Spinal cord (tissue), 9 donors: ENCODE measurements at regions not wholly inside any gene's neighbourhood (a gene's known extent, or its start where the extent isn't known, plus 50 kb on each side); places are given as distances from the start of the nearest gene placed in this dataset.
"Not testable (repeated sequence)": the region's sequence is repeated elsewhere in the genome, so short reads cannot be mapped to it uniquely, and the experiment has no call there.

Source experiments
- DNase-seq, 6 donors: peaks; one replicate each; pipeline versions ENCODE4 v3.0.0 to v3.0.0-alpha.2; 2013 to 2015; ENCODE audit warnings: low spot score in 6 of 6, low read depth in 4 of 6
- H3K27ac ChIP-seq: one replicate; pipeline ENCODE4 v1.5.1; 2013; ENCODE audit warnings: low read depth, low read length, control low read depth
- H3K27me3 ChIP-seq: one replicate; pipeline ENCODE4 v1.6.1; 2013; ENCODE audit warnings: low read length; ENCODE audit not compliant: control insufficient read depth, insufficient read depth
- H3K36me3 ChIP-seq: one replicate; pipeline ENCODE4 v1.6.1; 2013; ENCODE audit warnings: low read length; ENCODE audit not compliant: control insufficient read depth, insufficient read depth
- H3K4me1 ChIP-seq: one replicate; pipeline ENCODE4 v1.6.1; 2013; ENCODE audit warnings: low read length; ENCODE audit not compliant: control insufficient read depth, insufficient read depth
- H3K4me3 ChIP-seq: one replicate; pipeline ENCODE4 v1.5.1; 2013; ENCODE audit warnings: low read depth, low read length, control low read depth
- H3K9me3 ChIP-seq: one replicate; pipeline ENCODE4 v1.6.1; 2013; ENCODE audit warnings: low read length; ENCODE audit not compliant: control insufficient read depth, insufficient read depth
- WGBS: methylation state at CpG from one replicate; pipeline ENCODE4 v1.1.5; 2013; ENCODE audit warnings: missing lambda C conversion rate; ENCODE audit not compliant: insufficient coverage; 5-methylcytosine and 5-hydroxymethylcytosine counted together
- donor health status: healthy.

GRCh38 chr20:28562510-28562898, 2695.0 kb upstream of the DEFB115 start:
- peaks cover 6% of the 10 kb centered on the region for H3K9me3 ChIP-seq
- DNase-seq, result no peak
- H3K4me3 ChIP-seq, result no peak overlapping the region
- H3K36me3 ChIP-seq, result peaks cover 8% of the 10 kb centered on the region
- 55% methylated on average over 5 of the region's 6 CpGs for WGBS
- H3K27me3 ChIP-seq, result no peaks in the 10 kb centered on the region
- H3K4me1 ChIP-seq, result no peaks in the 10 kb centered on the region
- H3K27ac ChIP-seq, result no peak overlapping the region

DNA sequence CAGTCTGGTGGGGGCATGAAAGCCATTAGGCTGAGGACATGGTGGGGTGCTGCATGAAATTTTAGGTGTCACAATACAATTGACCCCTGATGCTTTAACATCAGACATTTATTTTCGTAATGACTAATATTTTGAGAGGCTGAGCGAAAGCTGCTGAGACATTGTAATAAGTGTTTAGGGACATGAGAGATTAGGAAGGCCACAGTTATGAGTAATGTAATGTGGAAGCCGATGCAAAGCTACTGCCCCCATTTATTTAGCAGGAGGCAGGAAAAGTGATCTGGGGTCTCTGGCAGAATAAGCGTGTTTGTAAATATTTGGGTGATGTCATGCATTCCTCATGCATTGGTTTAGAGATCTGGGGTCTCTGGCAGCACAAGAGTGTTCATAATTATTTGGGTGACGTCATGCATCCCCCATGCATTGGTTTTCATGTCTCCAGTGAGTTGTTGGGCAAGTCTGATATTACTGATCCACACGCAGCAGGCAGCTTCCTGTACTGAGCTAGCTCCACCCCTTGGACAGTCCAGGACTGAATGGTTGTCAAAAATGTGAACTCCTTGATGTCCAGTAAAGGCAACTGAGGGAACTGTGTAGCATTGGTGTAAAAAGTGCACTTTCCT, 2694.5 kb upstream of the DEFB115 start:
- DNase-seq, H3K4me1 ChIP-seq, H3K9me3 ChIP-seq, H3K27me3 ChIP-seq, H3K27ac ChIP-seq, H3K4me3 ChIP-seq, H3K36me3 ChIP-seq: not testable (repeated sequence)
- 63% methylated on average over 6 of the region's 6 CpGs for WGBS

- not testable (repeated sequence) for H3K4me3 ChIP-seq, DNase-seq, H3K27ac ChIP-seq, H3K4me1 ChIP-seq, H3K9me3 ChIP-seq, H3K36me3 ChIP-seq, H3K27me3 ChIP-seq
- WGBS, result 55% methylated on average over 4 of the region's 4 CpGs
These were observed 2693.4 kb upstream of the DEFB115 start for GRCh38 chr20:28564024-28564423.

DNA sequence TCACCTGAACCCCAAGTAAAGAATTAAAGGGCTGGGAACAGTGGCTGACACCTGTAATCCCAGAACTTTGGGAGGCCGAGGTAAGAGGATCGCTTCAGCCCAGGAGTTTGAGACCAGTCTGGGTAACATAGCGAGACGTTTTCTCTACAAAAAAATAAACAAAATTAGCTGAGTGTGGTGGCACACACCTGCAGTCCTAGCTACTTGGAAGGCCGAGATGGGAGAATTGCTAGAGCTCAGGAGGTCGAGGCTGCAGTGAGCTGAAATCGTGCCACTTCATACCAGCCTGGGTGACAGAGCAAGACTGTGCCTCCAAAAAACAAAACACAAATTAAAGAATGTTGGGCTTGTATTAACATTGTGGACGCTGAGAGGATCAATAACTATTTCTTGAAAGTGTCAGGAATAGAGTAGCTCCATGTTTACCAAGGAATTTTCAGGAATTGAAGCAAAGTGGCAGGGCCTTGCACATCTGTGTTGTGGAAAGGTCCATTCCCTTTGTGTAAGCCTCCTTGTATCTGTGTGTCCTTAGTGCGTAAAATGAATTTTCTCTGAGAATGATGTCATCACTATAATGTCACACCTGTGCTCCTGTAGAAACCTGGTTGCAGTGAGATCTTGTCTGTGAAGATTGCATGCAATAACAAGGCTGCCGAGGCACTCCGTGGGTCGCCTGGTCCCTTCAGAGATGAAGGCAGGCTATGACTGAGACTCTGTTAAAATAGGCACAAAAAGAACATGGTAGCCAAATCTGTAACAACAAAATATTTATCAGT, 2692.6 kb upstream of the DEFB115 start:
- H3K9me3 ChIP-seq, H3K27me3 ChIP-seq, H3K36me3 ChIP-seq, H3K4me3 ChIP-seq, H3K4me1 ChIP-seq, H3K27ac ChIP-seq, DNase-seq: not testable (repeated sequence)
- 59% methylated on average over 9 of the region's 12 CpGs for WGBS

GRCh38 chr20:28575991-28576390, 2681.5 kb upstream of the DEFB115 start:
- not testable (repeated sequence) for DNase-seq, H3K36me3 ChIP-seq, H3K4me3 ChIP-seq, H3K27me3 ChIP-seq, H3K9me3 ChIP-seq, H3K27ac ChIP-seq, H3K4me1 ChIP-seq
- WGBS, result no CpG with 5 or more reads among the region's 3 CpGs

DNA sequence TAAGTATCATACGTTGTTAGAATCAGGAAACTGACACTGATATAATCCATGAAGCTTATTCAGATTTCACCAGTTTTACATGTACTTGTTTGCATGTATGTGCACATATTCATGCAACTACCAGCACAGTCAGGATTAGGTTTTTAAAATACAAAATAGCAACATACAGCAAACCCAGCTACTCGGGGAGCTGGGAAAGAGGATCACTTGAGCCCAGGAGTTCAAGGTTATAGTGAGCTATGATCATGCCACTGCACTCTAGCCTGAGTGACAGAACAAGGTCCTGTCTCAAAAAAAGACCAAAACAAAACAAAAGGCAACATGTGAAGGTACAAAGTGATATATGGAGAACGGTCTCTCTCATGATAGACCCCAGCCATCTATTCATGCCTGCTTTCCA, 2665.8 kb upstream of the DEFB115 start:
- not testable (repeated sequence) for DNase-seq, H3K4me1 ChIP-seq, H3K4me3 ChIP-seq, H3K27ac ChIP-seq, H3K27me3 ChIP-seq, H3K36me3 ChIP-seq, H3K9me3 ChIP-seq
- 100% methylated on average over 1 of the region's 3 CpGs for WGBS

- H3K27ac ChIP-seq, H3K9me3 ChIP-seq, H3K36me3 ChIP-seq, H3K4me1 ChIP-seq, H3K4me3 ChIP-seq, H3K27me3 ChIP-seq, DNase-seq: not testable (repeated sequence)
- WGBS, result no CpG with 5 or more reads among the region's 4 CpGs
These were observed 2664.1 kb upstream of the DEFB115 start for GRCh38 chr20:28593383-28593782.

DNA sequence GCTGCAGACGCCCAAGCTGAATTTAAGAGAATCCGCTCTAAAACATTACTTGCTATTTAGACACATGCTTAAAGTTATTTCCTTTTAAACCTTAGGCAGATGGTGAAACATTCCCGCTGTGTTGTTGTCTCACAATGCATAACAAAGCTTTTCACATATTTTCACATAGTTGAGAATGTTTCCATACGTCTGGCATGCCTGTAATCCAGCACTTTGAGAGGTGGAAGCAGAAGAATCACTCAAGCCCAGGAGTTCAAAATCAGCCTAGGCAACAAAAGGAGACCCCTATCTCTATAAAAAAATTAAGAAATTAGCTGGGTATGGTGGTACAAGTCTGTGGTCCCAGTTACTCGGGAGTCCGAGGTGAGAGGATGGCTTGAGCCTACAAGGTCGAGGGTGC, 2663.0 kb upstream of the DEFB115 start:
- not testable (repeated sequence) for DNase-seq, H3K27ac ChIP-seq, H3K36me3 ChIP-seq, H3K4me1 ChIP-seq, H3K27me3 ChIP-seq, H3K4me3 ChIP-seq, H3K9me3 ChIP-seq
- WGBS, result 96% methylated on average over 3 of the region's 7 CpGs

GRCh38 chr20:28602006-28602402, 2655.5 kb upstream of the DEFB115 start:
- H3K27ac ChIP-seq, result peak overlapping the region; percentile 16
- peak overlapping the region; percentile 44 for H3K4me3 ChIP-seq
- H3K27me3 ChIP-seq, H3K9me3 ChIP-seq, H3K4me1 ChIP-seq, DNase-seq, H3K36me3 ChIP-seq: not testable (repeated sequence)
- WGBS, result 0% methylated on average over 6 of the region's 7 CpGs
